ENCODE measurements at regions not wholly inside any gene's neighbourhood (a gene's known extent, or its start where the extent isn't known, plus 50 kb on each side); places are given as distances from the start of the nearest gene placed in this dataset.

- CTCF ChIA-PET: no interaction called here
- DNase-seq: peak; percentile 64
- dilution Hi-C loops (cut with HindIII; ENCODE audit: low sequenced_read_pairs, unreplicated experiment): no loop called here
Measured at GRCh38 chr16:29306943-29307597, 99.4 kb downstream of the NPIPB11 start.

More at GRCh38 chr16:29306943-29307597, 99.4 kb downstream of the NPIPB11 start:
- peaks cover 28% of the 10 kb centered on the region for H3K9me1 ChIP-seq (ENCODE audit: insufficient read depth, low read length)
- in situ Hi-C loops (cut with MboI; ENCODE audit: low sequenced_read_pairs): no loop called here
- no peak overlapping the region for H3K4me2 ChIP-seq (ENCODE audit: low read depth, low read length)
- POLR2A ChIA-PET (ENCODE audit: unreplicated experiment): no interaction called here
- TF ChIP-seq CHD1 (IDR thresholded peaks at IDR 0.05; ENCODE audit: low read depth, low read length) (no peak), CEBPB (IDR thresholded peaks at IDR 0.05; ENCODE audit: low read depth, low read length) (no peak), MAFK (IDR thresholded peaks at IDR 0.05; ENCODE audit: low read depth, low read length) (no peak), RFX5 (IDR thresholded peaks at IDR 0.05; ENCODE audit: low read depth, low read length) (no peak), MAZ (IDR thresholded peaks at IDR 0.05; ENCODE audit: borderline replicate concordance, low read depth, low read length) (no peak), BHLHE40 (IDR thresholded peaks at IDR 0.05; ENCODE audit: low read depth, low read length) (no peak), FOS (IDR thresholded peaks at IDR 0.05; ENCODE audit: low read depth, low read length) (no peak), MXI1 (IDR thresholded peaks at IDR 0.05; ENCODE audit: borderline replicate concordance, low read depth, low read length) (no peak), POLR2A (IDR thresholded peaks at IDR 0.05; ENCODE audit: low read depth, low read length) (no peak), SMC3 (IDR thresholded peaks at IDR 0.05; ENCODE audit: low read depth, low read length) (no peak), RAD21 (IDR thresholded peaks at IDR 0.05; ENCODE audit: low read length) (no peak; the same call in 1 of the 2 replicates), CTCF (conservative IDR thresholded peaks at IDR 0.05; ENCODE audit: low read depth, low read length) (no peak), RCOR1 (IDR thresholded peaks at IDR 0.05; ENCODE audit: insufficient replicate concordance, low read length) (no peak), ELK1 (IDR thresholded peaks at IDR 0.05; ENCODE audit: borderline replicate concordance, low read depth, low read length) (no peak)
- TF ChIP-seq, protein P1, sequence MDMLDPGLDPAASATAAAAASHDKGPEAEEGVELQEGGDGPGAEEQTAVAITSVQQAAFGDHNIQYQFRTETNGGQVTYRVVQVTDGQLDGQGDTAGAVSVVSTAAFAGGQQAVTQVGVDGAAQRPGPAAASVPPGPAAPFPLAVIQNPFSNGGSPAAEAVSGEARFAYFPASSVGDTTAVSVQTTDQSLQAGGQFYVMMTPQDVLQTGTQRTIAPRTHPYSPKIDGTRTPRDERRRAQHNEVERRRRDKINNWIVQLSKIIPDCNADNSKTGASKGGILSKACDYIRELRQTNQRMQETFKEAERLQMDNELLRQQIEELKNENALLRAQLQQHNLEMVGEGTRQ (IDR thresholded peaks at IDR 0.05; ENCODE audit: low read depth, low read length): no peak
- peak overlapping the region; percentile 99 for H2BK20ac ChIP-seq (ENCODE audit: low read depth, low read length)
- WGBS, 2 experiments (ENCODE audit: extremely low coverage in 2 of 2, insufficient read length in 1 of 2): 69% methylated on average over 4 of the region's 10 CpGs; no CpG with 5 or more reads in 1 of the 2 experiments
- H3K4me3 ChIP-seq (ENCODE audit: insufficient read depth, low read depth, low read length): no peak overlapping the region
- peaks cover 25% of the 10 kb centered on the region for H3K4me1 ChIP-seq (ENCODE audit: control insufficient read depth, insufficient read depth, low read length)
- H3K27me3 ChIP-seq (ENCODE audit: control insufficient read depth, insufficient read depth, low read length): no peaks in the 10 kb centered on the region
- H2AK9ac ChIP-seq (replicated peaks; ENCODE audit: low read depth, low read length, poor library complexity): peak overlapping the region; percentile 61
- H4K8ac ChIP-seq (ENCODE audit: low read depth in 2 of 2, low read length in 2 of 2): peak overlapping the region; percentile 91 to 95
- peaks cover 5% of the 10 kb centered on the region for H3K36me3 ChIP-seq (ENCODE audit: control insufficient read depth, insufficient read depth, low read length)
- peak overlapping the region; percentile 66 for H3K56ac ChIP-seq (ENCODE audit: extremely low read depth, insufficient read depth, low read length)
- peak overlapping the region; percentile 98 for H3K18ac ChIP-seq (ENCODE audit: low read depth, low read length)
- peak overlapping the region; percentile 99 for H2AK5ac ChIP-seq (ENCODE audit: low read depth, low read length)
- H2BK15ac ChIP-seq (ENCODE audit: low read depth, low read length): peak overlapping the region; percentile 96
- peak; percentile 8 for ATAC-seq (ENCODE audit: low read depth)
- peaks cover 0 to 12% of the 10 kb centered on the region in 2 experiments; a peak in 1 of 4 replicates for H3K79me1 ChIP-seq (ENCODE audit: low read depth in 1 of 2, low read length in 2 of 2)
- H2BK5ac ChIP-seq (ENCODE audit: low read depth, low read length, poor library complexity, severe bottlenecking): peak overlapping the region; percentile 86
- H2BK120ac ChIP-seq (ENCODE audit: low read depth, low read length): peak overlapping the region; percentile 99
- peak overlapping the region; percentile 100 for H4K91ac ChIP-seq (ENCODE audit: insufficient read depth, low read depth, low read length)
- H4K5ac ChIP-seq (ENCODE audit: low read depth, low read length): peak overlapping the region; percentile 98
- H4K20me1 ChIP-seq (ENCODE audit: insufficient read depth, low read length): no peaks in the 10 kb centered on the region
- H3K23ac ChIP-seq (ENCODE audit: low read depth, low read length): peak overlapping the region; percentile 94
- no TSS peak for BruUV-seq (replicated peaks)
- peak overlapping the region; percentile 97 for H3K14ac ChIP-seq (replicated peaks; ENCODE audit: low read depth, low read length)
- H3K4ac ChIP-seq (ENCODE audit: low read depth, low read length): peak overlapping the region; percentile 99
- H3K9ac ChIP-seq (ENCODE audit: low read depth, low read length): peak overlapping the region; percentile 54
- intact Hi-C loops (cut with micrococcal nuclease): no loop called here
- H3K27ac ChIP-seq (ENCODE audit: insufficient read depth, low read length): peak overlapping the region; percentile 87
- peak overlapping the region; percentile 51 for H2AFZ ChIP-seq (replicated peaks; ENCODE audit: low read length, poor library complexity)
- H3K9me3 ChIP-seq (ENCODE audit: control insufficient read depth, insufficient read depth, low read length): no peaks in the 10 kb centered on the region

Measured in IMR-90 (cell line).